GM19372 (cell line): ENCODE measurements at regions not wholly inside any gene's neighbourhood (a gene's known extent, or its start where the extent isn't known, plus 50 kb on each side); places are given as distances from the start of the nearest gene placed in this dataset.

ENCODE experiments used
- ATAC-seq: cut with Tn5 transposase; IDR thresholded peaks from one replicate; pipeline ENCODE4 v1.9.1; 2021; ENCODE audit warnings: mild to moderate bottlenecking, low read depth, moderate library complexity; ENCODE audit not compliant: unreplicated experiment

- ATAC-seq: no peak
Measured at GRCh38 chr6:12419631-12420272, 129.6 kb downstream of the EDN1 start.

GRCh38 chr6:12420626-12421025 lies 130.5 kb downstream of the EDN1 start:
- ATAC-seq: no peak

- no peak for ATAC-seq
Measured at GRCh38 chr6:12421596-12421995, 131.4 kb downstream of the EDN1 start.

- ATAC-seq: no peak
Measured at GRCh38 chr6:12422848-12423247, 132.7 kb downstream of the EDN1 start.

- no peak for ATAC-seq
Measured at GRCh38 chr6:12423832-12424231, 133.7 kb downstream of the EDN1 start.

- no peak for ATAC-seq
Measured at GRCh38 chr6:12426121-12426520, 136.0 kb downstream of the EDN1 start.

GRCh38 chr6:12431023-12431422 lies 140.9 kb downstream of the EDN1 start:
- no peak for ATAC-seq

GRCh38 chr6:12436224-12436623 lies 146.1 kb downstream of the EDN1 start:
- no peak for ATAC-seq

GRCh38 chr6:12436683-12437082 lies 146.5 kb downstream of the EDN1 start:
- ATAC-seq: no peak

GRCh38 chr6:12439296-12439695 lies 149.1 kb downstream of the EDN1 start:
- no peak for ATAC-seq

GRCh38 chr6:12440981-12441380 lies 150.8 kb downstream of the EDN1 start:
- ATAC-seq: no peak

GRCh38 chr6:12442455-12442854 lies 152.3 kb downstream of the EDN1 start:
- ATAC-seq: no peak

- no peak for ATAC-seq
Measured at GRCh38 chr6:12446394-12446793, 156.2 kb downstream of the EDN1 start.

GRCh38 chr6:12449447-12449846 lies 159.3 kb downstream of the EDN1 start:
- no peak for ATAC-seq

- no peak for ATAC-seq
Measured at GRCh38 chr6:12450467-12450866, 160.3 kb downstream of the EDN1 start.

GRCh38 chr6:12456343-12456742 lies 166.2 kb downstream of the EDN1 start:
- ATAC-seq: no peak

GRCh38 chr6:12457094-12457493 lies 166.9 kb downstream of the EDN1 start:
- ATAC-seq: no peak

- ATAC-seq: no peak
Measured at GRCh38 chr6:12458558-12458957, 168.4 kb downstream of the EDN1 start.

GRCh38 chr6:12459945-12460661 lies 169.9 kb downstream of the EDN1 start:
- no peak for ATAC-seq

GRCh38 chr6:12467706-12468670 lies 177.8 kb downstream of the EDN1 start:
- no peak for ATAC-seq

GRCh38 chr6:12472601-12473038 lies 182.5 kb downstream of the EDN1 start:
- ATAC-seq: no peak
